Activated T-cell treated with anti-CD3 and anti-CD28 coated beads, Interleukin-2, amount 50 U/mL, for 1 hour (primary cell): ENCODE measurements at regions not wholly inside any gene's neighbourhood (a gene's known extent, or its start where the extent isn't known, plus 50 kb on each side); places are given as distances from the start of the nearest gene placed in this dataset.
"Not testable (repeated sequence)": the region's sequence is repeated elsewhere in the genome, so short reads cannot be mapped to it uniquely, and the experiment has no call there.

ENCODE experiments used
- DNase-seq: peaks from one replicate; pipeline ENCODE4 v3.0.0-alpha.2; 2020

- DNase-seq: no peak
Observed at GRCh38 chrX:25442499-25442898, 426.7 kb upstream of the ARX start.

DNA sequence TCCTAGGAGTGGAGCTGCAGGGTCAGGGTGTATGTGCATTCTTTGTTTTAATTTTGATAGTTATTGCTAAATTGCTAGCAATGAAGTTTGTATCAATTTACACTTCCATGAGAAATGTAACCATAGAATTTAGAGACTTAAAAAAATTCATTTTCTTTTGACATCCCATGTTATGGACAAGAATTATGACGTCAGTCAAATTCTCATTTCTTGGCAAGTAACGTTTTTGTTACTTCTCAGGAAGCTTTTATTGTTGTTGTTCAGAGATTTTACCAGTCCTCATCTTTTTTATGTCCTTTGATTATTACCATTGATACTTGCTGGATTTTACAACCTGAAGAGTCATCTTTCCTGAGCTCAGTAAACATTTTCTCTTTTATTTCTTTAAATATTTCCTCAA, 417.5 kb upstream of the ARX start:
- DNase-seq: no peak

DNA sequence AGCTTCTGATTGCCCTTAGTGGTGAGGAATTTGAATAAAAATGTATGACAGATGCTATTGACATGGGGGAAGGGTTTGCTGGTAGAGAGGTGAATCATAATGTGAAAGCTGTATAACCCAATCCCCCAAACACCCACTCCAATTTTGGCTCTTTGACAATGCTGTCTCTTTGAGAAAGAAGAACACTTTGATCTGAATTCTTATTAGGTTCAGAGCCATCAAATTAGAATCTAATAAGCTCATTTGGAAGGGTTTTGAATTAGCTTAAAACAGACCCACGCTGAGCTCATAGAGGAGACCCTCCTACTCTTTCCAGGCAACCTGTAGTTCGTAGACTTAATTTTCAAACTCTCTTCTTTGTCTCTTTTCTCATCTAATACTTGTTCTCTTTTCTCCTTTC, 416.6 kb upstream of the ARX start:
- no peak for DNase-seq

- DNase-seq: no peak
Observed at GRCh38 chrX:25427873-25428555, 412.2 kb upstream of the ARX start.

DNA sequence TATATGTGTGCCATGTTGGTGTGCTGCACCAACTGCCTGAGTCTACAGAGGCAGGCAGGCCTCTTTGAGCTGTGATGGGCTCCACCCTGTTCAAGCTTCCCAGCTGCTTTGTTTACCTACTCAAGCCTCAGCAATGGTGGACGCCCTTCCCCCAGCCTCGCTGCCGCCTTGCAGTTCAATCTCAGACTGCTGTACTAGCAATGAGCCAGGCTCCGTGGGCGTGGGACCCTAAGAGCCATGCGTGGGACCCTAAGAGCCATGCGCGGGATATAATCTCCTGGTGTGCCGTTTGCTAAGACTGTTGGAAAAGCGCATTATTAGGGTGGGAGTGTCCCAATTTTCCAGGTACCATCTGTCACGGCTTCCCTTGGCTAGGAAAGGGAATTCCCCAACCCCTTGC, 388.4 kb upstream of the ARX start:
- DNase-seq: not testable (repeated sequence)

GRCh38 chrX:25389266-25389665, 373.5 kb upstream of the ARX start:
- no peak for DNase-seq

- no peak for DNase-seq
Observed at GRCh38 chrX:25383196-25383595, 367.4 kb upstream of the ARX start.

DNA sequence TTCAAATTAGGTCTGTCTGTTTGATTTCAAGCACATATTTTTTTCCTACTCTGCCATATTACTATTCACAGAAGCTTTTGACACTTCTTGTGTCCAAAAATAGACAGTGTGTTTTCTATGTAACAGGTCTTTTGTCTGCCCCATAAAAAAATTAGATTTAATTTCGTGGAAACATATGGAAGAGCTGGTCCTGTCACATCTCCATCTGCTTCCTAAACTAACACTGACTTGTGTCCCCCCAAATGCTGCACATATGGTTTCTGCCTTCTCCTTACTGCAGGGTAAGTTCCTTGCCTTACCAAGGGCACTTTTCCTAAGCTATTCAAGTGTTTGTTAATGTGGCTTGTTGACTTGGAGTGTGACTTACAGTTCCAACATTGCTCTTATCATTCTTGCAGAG, 340.7 kb upstream of the ARX start:
- no peak for DNase-seq

DNA sequence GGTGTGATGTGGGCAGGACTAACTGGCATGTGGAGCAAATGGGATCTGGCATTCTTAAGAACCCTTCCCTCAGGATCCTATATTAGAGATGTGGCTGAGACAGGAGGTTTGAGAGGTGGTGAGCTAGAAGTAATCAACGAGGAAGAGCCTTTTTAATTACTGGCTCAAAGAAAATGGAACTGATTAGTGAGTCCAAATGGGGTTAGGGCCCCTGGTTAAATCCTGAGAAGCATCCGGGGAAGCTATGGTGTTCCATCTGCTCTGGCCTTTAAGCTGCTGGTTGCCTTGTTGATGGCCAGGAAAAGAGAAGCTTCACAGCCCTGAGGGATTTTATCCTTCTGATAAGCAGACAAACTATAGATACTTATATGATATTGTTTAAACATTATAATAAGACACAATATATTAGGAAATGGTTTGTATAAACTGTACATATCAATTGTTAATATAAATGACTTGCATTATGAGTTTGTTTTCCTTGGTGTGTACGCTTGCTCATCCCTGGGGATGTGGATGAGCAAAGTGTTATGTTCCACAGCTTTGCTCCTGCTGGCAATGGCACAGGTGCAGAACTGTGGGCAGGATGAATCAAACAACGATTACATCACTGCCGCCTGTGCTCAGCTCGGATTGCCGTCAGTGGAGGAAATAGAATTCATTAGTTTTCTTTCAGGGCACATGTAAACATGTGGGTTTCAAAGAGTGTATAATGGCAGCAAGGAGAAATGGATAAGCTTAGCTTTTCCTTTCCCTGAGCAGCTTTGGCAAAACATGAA, 328.6 kb upstream of the ARX start:
- no peak for DNase-seq

- DNase-seq: no peak
Observed at GRCh38 chrX:25343060-25343459, 327.3 kb upstream of the ARX start.

DNA sequence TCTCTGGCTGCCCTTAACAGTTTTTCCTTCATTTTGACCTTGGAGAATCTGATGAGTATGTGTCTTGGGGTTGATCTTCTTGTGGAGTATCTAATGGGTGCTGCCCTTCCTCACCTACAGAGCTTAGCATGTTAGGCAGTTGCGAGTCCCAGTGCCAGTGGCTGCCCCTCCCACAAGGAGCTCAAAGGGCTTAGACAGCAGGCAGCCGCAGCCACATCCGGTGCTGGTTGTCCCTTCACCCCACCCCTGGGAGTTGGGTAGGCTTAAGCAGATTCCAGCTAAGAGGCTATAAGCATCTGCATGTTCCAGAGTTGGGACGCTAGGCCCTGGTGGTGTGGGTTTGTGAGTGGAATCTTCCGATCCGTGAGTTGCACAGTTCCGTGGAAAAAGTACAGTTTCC, 322.1 kb upstream of the ARX start:
- DNase-seq: no peak

DNA sequence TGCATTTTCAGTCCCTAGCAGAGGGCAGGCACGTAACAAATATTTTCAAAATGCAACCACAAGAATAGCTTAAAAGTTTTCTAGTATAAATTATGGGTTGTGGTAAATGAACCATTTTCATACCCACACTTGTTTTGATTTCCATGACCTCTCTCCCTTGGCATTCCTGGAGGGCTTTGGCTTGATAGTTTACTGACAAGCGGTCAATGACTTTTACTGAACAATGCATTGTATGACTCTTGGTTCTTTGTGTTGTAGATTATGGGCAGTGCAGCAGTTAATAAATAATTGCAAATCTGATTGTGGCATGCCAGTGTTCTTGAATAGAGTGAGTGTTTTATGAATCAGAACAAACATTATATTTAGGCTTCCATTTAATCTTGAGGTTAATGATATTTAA, 285.2 kb upstream of the ARX start:
- DNase-seq: no peak

DNA sequence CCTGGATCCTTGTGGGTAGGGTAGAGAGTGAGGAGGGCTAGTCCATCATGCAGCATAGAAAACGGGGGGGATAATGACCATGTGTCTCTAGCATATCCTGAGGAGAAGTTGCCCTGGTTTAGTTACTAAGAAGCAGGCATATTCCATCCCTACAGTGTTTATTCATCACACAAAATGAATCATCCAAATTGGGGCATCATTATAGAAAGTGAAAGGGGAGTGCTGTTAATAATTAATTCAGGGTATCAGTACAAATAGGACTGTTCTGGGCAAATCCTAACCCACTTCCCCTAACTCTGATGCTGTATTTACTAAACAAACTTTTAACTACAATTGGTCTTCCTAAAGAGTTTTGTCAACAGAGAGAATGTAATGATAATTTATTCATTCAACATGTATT, 281.1 kb upstream of the ARX start:
- no peak for DNase-seq

DNA sequence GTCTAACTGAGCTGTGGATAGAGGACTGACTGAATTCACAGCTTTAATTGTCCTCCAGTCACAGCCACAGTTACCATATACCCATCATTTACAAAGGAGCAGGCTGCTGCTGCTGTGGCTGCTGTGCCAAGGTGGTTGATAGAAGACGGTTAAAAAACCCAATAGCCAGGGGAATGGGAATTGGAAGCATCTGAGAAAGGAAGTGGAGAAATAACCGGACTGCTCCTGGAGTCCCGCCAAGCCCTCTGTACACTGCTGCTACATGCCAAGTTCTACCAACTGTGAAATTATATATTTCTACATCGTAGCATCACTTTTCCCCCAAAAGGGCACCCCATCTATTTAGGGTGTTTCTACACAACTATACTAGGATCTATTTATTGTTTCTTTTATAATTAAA, 279.7 kb upstream of the ARX start:
- no peak for DNase-seq

GRCh38 chrX:25290132-25290531, 274.4 kb upstream of the ARX start:
- no peak for DNase-seq

GRCh38 chrX:25288676-25289075, 272.9 kb upstream of the ARX start:
- no peak for DNase-seq

GRCh38 chrX:25287521-25287920, 271.8 kb upstream of the ARX start:
- no peak for DNase-seq

DNA sequence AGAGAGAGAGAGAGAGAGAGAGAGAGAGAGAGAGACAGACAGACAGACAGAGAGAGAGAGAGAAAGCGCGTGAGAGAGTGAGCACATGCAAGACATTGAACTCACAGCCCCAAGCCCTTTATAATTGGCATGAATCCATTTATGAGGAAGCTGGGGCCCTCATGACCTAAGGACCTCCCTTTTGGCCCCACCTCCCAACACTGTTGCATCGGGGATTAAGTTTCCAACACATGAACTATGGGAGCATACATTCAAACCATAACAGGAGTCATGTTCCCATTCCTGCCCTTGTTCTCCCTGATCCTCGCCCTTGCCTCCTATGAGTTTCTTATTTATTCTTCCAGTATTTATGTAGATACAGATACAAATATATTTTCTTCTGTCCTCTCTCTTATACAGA, 269.8 kb upstream of the ARX start:
- DNase-seq: no peak

DNA sequence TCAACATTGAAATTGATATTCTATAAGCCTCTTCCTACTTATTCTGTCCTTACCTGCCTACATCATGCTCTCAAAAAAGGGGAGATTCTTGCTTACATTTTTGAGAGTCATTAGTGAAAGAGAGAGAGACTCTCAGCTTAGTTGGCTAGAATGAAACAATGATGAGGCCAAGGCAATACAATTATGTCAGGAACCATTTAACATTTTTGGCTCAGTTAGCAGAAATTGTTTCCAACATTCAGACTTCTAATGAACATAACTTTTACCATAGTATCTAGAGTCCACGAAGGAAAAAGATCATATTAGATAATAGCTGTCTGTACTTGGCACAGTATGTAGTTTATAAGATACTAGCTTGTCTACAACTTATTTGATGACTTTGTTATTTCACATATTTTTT, 263.7 kb upstream of the ARX start:
- DNase-seq: no peak

DNA sequence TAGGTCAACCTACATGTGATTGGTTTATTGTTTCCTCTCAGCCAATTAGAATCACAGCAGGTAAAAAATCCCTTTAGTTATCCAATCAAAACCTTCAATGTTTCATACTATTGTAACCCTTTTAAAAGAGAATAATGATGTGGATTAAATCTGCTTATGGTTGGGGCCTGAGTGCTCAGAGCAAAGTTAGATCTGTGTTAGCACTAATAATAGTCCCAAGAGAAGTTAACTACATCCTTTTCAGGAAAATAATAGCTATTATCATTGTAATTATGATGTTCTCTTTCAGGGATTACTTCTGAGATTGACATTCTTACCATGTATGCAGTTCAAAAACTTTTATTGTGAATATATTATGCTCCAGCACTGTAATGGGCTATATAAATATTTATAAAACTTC, 262.6 kb upstream of the ARX start:
- DNase-seq: no peak

DNA sequence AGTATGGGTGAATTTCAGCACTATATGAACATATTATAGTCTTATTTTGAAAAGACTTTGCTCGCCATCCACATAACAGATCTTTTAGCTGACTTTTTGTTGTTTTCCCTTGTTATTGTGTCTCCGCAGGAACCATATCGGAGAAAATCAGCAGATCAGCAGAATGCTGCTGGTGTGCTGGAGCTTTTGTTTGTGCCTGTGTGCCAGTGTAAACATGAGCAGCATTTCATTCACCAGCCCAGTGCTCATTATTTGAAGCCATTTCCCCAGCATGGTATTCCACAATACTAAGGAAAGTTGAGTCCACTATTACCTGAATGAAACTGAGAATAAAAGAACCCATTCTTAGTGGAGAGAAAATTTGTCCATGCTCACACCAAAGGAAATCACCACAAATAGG, 261.8 kb upstream of the ARX start:
- DNase-seq: no peak

DNA sequence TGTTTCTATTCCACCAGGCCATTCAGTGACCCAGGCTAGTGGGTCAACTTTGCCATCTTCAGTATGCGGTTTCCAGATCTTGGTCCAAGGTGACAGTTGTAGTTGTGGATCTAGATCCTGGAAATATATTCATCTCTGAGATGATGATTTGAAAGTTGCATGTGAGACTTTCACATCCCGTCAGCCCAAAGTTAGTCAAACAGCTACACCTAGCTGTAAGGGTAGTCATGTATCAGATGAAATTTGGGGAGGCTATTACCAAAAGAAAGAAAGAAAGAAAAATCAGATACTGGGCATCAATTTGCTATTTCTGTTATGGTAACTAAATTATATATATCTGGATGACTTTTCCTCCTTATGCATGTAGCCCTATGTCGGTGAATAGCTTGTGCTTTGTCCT, 259.4 kb upstream of the ARX start:
- no peak for DNase-seq

DNA sequence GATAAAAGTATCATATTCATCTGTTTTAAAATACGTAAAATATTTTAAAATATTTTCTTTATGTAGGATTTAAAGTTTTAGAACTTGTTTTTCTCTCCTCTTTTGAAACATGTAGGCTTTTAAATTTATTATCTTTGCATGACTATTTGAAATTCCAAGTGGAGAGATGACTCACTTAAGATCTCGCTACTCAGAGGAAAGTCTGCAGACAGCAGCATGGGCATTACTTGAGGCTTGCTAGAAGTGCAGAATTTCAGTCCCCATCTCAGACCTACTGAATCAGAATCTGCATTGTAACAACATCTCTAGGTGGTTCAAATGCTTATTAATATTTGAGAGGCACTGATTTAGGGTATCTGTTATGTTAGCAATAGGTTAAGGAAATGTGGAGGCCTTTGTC, 225.7 kb upstream of the ARX start:
- DNase-seq: no peak

GRCh38 chrX:25226151-25226550, 210.4 kb upstream of the ARX start:
- DNase-seq: no peak

- DNase-seq: no peak
Observed at GRCh38 chrX:25219480-25219879, 203.7 kb upstream of the ARX start.
